ENCODE measurements at regions not wholly inside any gene's neighbourhood (a gene's known extent, or its start where the extent isn't known, plus 50 kb on each side); places are given as distances from the start of the nearest gene placed in this dataset.

- TF ChIP-seq CTCF (IDR thresholded peaks at IDR 0.05; ENCODE audit: low read depth, low read length) = no peak
- no peaks in the 10 kb centered on the region for H3K27me3 ChIP-seq (ENCODE audit: insufficient read depth, low read depth, severe bottlenecking)
- H3K4me3 ChIP-seq (ENCODE audit: low read depth, low read length) = no peak overlapping the region
- H3K27ac ChIP-seq = no peak overlapping the region
- DNase-seq = no peak
- H3K9me3 ChIP-seq (ENCODE audit: severe bottlenecking) = no peaks in the 10 kb centered on the region
- H3K36me3 ChIP-seq = no peaks in the 10 kb centered on the region
Measured at GRCh38 chr6:47149066-47149465, 106.9 kb upstream of the ADGRF1 start.

- no peaks in the 10 kb centered on the region for H3K36me3 ChIP-seq
- no peaks in the 10 kb centered on the region for H3K9me3 ChIP-seq (ENCODE audit: severe bottlenecking)
- H3K27ac ChIP-seq = no peak overlapping the region
- H3K27me3 ChIP-seq (ENCODE audit: insufficient read depth, low read depth, severe bottlenecking) = no peaks in the 10 kb centered on the region
- TF ChIP-seq CTCF (IDR thresholded peaks at IDR 0.05; ENCODE audit: low read depth, low read length) = no peak
- no peak for DNase-seq
- no peak overlapping the region for H3K4me3 ChIP-seq (ENCODE audit: low read depth, low read length)
Measured at GRCh38 chr6:47147836-47148344, 105.8 kb upstream of the ADGRF1 start.

DNA sequence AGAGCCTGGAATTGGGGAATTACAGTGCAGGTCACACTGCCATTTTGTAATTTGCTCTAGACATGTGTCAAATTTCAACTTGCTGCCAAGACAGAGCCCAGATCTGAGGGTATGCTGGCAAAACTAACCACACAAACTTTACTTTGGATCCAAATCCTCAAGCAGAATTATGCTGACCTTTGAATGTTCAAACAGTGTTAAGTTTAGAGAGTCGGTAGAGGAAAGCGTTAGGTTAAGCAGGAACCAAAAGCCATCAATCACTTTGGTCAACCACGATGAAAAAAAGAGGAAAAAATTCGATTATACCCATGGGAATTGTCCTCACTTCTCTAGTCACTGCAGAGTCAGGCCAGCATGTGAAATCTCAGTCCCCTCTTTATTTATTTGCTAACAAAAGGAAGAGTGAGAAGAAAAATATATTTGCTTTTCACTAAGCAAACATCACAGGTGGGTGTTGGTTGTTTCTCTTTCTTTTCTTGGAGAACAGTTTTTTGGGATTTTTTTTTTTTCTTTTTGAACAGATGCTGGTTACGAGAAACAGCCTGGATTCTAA is 105.1 kb upstream of the ADGRF1 start:
- DNase-seq = no peak
- Histone ChIP-seq H3K27me3 (ENCODE audit: insufficient read depth, low read depth, severe bottlenecking) (no peaks in the 10 kb centered on the region), H3K9me3 (ENCODE audit: severe bottlenecking) (no peaks in the 10 kb centered on the region), H3K27ac (no peak overlapping the region), H3K36me3 (no peaks in the 10 kb centered on the region), H3K4me3 (ENCODE audit: low read depth, low read length) (no peak overlapping the region)
- TF ChIP-seq CTCF (IDR thresholded peaks at IDR 0.05; ENCODE audit: low read depth, low read length) = no peak

DNA sequence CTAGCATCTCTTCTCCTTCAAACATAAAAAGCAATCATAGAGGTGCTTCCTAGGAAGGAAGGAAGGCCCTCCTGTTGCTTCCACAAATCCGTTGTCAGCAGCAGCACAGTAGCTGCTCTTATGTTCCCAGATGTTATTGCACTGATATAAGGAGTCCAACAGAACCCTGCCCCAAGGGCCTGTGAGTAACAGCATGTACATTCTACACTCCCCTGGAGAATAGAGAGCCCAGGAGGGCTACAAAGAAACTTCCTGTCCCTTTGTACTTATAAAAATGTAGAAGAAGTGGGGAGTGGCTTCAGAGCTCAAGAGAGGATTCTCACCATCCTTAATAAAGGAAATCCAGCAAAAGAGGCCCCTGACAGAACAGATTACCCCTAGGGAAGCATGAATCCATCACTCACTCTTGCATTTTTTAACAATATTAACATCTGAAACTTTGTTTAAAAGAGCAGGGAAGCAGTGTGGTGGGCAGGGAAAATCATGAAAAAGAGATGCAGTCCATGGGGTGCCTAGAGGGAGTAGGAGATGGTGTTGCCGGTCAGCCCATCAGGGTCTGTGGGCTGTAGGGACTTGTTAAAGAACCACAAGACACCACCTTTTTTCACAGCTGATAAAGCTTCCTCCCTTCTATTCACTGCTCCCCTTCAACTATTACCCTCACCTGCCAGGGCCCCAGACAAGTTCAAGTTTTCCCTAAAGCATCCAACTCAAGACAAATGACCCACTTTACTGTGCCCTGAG is 104.5 kb upstream of the ADGRF1 start:
- Histone ChIP-seq H3K36me3 (no peaks in the 10 kb centered on the region), H3K9me3 (ENCODE audit: severe bottlenecking) (no peaks in the 10 kb centered on the region), H3K27me3 (ENCODE audit: insufficient read depth, low read depth, severe bottlenecking) (no peaks in the 10 kb centered on the region), H3K27ac (no peak overlapping the region), H3K4me3 (ENCODE audit: low read depth, low read length) (no peak overlapping the region)
- TF ChIP-seq CTCF (IDR thresholded peaks at IDR 0.05; ENCODE audit: low read depth, low read length) = no peak
- DNase-seq = no peak

DNA sequence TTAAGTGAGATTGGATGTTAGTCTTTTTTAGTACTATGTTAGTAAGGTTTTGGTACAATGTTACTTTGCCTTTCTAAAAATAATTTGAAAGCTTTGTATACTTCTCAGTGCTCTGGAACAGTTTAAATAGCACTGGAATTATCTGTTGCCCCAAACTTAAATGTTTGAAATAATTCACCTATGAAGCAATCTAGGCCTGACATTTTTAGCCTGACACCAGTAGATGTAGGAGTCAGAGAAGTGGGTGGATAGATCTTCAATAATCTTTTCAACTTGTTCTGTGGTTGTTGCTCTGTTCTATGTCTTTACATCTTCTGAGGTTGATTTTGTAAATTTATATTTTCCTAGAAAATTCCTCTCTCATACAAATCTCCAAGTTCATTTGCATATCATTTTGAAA is 103.1 kb upstream of the ADGRF1 start:
- H3K27me3 ChIP-seq (ENCODE audit: insufficient read depth, low read depth, severe bottlenecking) = no peaks in the 10 kb centered on the region
- no peak for TF ChIP-seq CTCF (IDR thresholded peaks at IDR 0.05; ENCODE audit: low read depth, low read length)
- H3K9me3 ChIP-seq (ENCODE audit: severe bottlenecking) = no peaks in the 10 kb centered on the region
- no peak overlapping the region for H3K27ac ChIP-seq
- H3K36me3 ChIP-seq = no peaks in the 10 kb centered on the region
- no peak for DNase-seq
- H3K4me3 ChIP-seq (ENCODE audit: low read depth, low read length) = no peak overlapping the region
